ENCODE measurements at regions not wholly inside any gene's neighbourhood (a gene's known extent, or its start where the extent isn't known, plus 50 kb on each side); places are given as distances from the start of the nearest gene placed in this dataset.
"Not testable (repeated sequence)": the region's sequence is repeated elsewhere in the genome, so short reads cannot be mapped to it uniquely, and the experiment has no call there.

DNA sequence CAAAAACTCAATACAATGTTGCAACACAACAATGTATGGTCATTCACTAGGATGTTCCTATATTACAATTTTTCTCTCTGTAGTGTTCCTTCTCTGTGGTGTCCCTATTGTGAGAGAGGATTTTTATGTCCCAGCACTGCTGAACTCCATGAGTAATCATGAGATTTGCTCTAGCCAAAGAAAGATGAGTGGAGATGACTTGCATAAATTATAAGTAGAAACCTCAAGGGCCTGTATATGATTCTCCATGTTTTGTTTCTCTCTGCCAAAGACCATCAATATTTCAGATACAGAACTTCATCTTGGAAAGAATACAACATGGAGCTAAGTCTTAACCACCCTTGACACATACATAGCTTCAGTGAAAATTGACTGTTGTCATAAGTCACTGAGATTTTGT, 579.1 kb downstream of the TMTC2 start (continued):
- TF ChIP-seq, protein P1, sequence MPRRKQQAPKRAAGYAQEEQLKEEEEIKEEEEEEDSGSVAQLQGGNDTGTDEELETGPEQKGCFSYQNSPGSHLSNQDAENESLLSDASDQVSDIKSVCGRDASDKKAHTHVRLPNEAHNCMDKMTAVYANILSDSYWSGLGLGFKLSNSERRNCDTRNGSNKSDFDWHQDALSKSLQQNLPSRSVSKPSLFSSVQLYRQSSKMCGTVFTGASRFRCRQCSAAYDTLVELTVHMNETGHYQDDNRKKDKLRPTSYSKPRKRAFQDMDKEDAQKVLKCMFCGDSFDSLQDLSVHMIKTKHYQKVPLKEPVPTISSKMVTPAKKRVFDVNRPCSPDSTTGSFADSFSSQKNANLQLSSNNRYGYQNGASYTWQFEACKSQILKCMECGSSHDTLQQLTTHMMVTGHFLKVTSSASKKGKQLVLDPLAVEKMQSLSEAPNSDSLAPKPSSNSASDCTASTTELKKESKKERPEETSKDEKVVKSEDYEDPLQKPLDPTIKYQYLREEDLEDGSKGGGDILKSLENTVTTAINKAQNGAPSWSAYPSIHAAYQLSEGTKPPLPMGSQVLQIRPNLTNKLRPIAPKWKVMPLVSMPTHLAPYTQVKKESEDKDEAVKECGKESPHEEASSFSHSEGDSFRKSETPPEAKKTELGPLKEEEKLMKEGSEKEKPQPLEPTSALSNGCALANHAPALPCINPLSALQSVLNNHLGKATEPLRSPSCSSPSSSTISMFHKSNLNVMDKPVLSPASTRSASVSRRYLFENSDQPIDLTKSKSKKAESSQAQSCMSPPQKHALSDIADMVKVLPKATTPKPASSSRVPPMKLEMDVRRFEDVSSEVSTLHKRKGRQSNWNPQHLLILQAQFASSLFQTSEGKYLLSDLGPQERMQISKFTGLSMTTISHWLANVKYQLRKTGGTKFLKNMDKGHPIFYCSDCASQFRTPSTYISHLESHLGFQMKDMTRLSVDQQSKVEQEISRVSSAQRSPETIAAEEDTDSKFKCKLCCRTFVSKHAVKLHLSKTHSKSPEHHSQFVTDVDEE (CRISPR knock-in tag; IDR thresholded peaks at IDR 0.05): no peak
- TF ChIP-seq ISL1 (CRISPR knock-in tag; IDR thresholded peaks at IDR 0.05): no peak
- TF ChIP-seq OSR1 (CRISPR knock-in tag; IDR thresholded peaks at IDR 0.05): no peak
- no peak for TF ChIP-seq ZNF8 (CRISPR knock-in tag; IDR thresholded peaks at IDR 0.05)
- TF ChIP-seq, protein P2, sequence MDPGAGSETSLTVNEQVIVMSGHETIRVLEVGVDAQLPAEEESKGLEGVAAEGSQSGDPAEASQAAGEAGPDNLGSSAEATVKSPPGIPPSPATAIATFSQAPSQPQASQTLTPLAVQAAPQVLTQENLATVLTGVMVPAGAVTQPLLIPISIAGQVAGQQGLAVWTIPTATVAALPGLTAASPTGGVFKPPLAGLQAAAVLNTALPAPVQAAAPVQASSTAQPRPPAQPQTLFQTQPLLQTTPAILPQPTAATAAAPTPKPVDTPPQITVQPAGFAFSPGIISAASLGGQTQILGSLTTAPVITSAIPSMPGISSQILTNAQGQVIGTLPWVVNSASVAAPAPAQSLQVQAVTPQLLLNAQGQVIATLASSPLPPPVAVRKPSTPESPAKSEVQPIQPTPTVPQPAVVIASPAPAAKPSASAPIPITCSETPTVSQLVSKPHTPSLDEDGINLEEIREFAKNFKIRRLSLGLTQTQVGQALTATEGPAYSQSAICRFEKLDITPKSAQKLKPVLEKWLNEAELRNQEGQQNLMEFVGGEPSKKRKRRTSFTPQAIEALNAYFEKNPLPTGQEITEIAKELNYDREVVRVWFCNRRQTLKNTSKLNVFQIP (CRISPR knock-in tag; IDR thresholded peaks at IDR 0.05; ENCODE audit: borderline replicate concordance, low read depth): no peak
- TF ChIP-seq SNAI2 (CRISPR knock-in tag; IDR thresholded peaks at IDR 0.05): no peak

DNA sequence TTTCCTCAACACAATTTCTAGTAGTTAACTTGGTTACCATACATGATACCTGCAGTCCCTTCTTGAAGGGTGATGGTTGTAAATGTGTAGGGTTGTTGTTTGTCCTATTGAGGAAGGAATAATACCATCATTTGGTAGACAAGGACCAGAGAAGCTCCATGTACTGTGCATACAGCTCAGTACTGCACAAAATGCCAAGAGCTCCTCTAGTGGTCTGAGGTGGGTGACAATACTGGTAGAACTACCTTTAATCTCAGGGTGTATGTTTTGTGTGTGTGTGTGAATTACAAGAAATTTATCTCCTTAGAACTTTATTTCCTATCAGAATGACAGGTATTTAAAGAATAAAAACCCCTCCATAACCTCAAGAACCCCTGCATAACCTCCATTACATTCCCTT, 575.3 kb downstream of the TMTC2 start:
- TF ChIP-seq TCF4 (CRISPR knock-in tag; IDR thresholded peaks at IDR 0.05; ENCODE audit: borderline replicate concordance) (no peak), ZNF565 (CRISPR knock-in tag; conservative IDR thresholded peaks at IDR 0.05; ENCODE audit: low read depth) (no peak), TOX (CRISPR knock-in tag; IDR thresholded peaks at IDR 0.05; ENCODE audit: borderline replicate concordance) (no peak), CSDC2 (CRISPR knock-in tag; IDR thresholded peaks at IDR 0.05) (no peak), ARNTL (CRISPR knock-in tag; IDR thresholded peaks at IDR 0.05; ENCODE audit: borderline replicate concordance, low read depth) (no peak), SNAI2 (CRISPR knock-in tag; IDR thresholded peaks at IDR 0.05) (no peak), ZNF8 (CRISPR knock-in tag; IDR thresholded peaks at IDR 0.05) (no peak), RARB (CRISPR knock-in tag; IDR thresholded peaks at IDR 0.05) (no peak), GLIS3 (CRISPR knock-in tag; IDR thresholded peaks at IDR 0.05) (no peak), ZNF70 (CRISPR knock-in tag; IDR thresholded peaks at IDR 0.05) (no peak), ESRRG (CRISPR knock-in tag; IDR thresholded peaks at IDR 0.05) (no peak), PPARA (CRISPR knock-in tag; IDR thresholded peaks at IDR 0.05; ENCODE audit: borderline replicate concordance) (no peak), ISL1 (CRISPR knock-in tag; IDR thresholded peaks at IDR 0.05) (no peak), OSR1 (CRISPR knock-in tag; IDR thresholded peaks at IDR 0.05) (no peak)
- TF ChIP-seq, protein P1 (CRISPR knock-in tag; IDR thresholded peaks at IDR 0.05): no peak
- TF ChIP-seq, protein P2 (CRISPR knock-in tag; IDR thresholded peaks at IDR 0.05; ENCODE audit: borderline replicate concordance, low read depth): no peak
- TF ChIP-seq, protein P3, sequence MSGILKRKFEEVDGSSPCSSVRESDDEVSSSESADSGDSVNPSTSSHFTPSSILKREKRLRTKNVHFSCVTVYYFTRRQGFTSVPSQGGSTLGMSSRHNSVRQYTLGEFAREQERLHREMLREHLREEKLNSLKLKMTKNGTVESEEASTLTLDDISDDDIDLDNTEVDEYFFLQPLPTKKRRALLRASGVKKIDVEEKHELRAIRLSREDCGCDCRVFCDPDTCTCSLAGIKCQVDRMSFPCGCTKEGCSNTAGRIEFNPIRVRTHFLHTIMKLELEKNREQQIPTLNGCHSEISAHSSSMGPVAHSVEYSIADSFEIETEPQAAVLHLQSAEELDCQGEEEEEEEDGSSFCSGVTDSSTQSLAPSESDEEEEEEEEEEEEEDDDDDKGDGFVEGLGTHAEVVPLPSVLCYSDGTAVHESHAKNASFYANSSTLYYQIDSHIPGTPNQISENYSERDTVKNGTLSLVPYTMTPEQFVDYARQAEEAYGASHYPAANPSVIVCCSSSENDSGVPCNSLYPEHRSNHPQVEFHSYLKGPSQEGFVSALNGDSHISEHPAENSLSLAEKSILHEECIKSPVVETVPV (CRISPR knock-in tag; IDR thresholded peaks at IDR 0.05): no peak
- TF ChIP-seq, protein P4, sequence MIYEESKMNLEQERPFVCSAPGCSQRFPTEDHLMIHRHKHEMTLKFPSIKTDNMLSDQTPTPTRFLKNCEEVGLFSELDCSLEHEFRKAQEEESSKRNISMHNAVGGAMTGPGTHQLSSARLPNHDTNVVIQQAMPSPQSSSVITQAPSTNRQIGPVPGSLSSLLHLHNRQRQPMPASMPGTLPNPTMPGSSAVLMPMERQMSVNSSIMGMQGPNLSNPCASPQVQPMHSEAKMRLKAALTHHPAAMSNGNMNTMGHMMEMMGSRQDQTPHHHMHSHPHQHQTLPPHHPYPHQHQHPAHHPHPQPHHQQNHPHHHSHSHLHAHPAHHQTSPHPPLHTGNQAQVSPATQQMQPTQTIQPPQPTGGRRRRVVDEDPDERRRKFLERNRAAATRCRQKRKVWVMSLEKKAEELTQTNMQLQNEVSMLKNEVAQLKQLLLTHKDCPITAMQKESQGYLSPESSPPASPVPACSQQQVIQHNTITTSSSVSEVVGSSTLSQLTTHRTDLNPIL (CRISPR knock-in tag; IDR thresholded peaks at IDR 0.05; ENCODE audit: low read depth): no peak
- TF ChIP-seq, protein P5, sequence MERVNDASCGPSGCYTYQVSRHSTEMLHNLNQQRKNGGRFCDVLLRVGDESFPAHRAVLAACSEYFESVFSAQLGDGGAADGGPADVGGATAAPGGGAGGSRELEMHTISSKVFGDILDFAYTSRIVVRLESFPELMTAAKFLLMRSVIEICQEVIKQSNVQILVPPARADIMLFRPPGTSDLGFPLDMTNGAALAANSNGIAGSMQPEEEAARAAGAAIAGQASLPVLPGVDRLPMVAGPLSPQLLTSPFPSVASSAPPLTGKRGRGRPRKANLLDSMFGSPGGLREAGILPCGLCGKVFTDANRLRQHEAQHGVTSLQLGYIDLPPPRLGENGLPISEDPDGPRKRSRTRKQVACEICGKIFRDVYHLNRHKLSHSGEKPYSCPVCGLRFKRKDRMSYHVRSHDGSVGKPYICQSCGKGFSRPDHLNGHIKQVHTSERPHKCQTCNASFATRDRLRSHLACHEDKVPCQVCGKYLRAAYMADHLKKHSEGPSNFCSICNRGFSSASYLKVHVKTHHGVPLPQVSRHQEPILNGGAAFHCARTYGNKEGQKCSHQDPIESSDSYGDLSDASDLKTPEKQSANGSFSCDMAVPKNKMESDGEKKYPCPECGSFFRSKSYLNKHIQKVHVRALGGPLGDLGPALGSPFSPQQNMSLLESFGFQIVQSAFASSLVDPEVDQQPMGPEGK (CRISPR knock-in tag; IDR thresholded peaks at IDR 0.05; ENCODE audit: borderline replicate concordance): no peak
- ATAC-seq: no peak

DNA sequence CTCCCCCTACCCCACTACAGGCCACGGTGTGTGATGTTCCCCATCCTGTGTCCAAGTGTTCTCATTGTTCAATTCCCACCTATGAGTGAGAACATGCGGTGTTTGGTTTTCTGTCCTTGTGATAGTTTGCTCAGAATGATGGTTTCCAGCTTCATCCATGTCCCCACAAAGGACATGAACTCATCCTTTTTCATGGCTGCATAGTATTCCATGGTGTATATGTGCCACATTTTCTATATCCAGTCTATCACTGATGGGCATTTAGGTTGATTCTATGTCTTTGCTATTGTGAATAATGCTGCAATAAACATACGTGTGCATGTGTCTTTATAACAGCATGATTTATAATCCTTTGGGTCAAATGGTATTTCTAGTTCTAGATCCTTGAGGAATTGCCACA, 573.4 kb downstream of the TMTC2 start:
- not testable (repeated sequence) for ATAC-seq

Measured in SK-N-SH treated with all-trans-retinoic acid at 6 μM for 48 hours (cell line).